Smooth muscle cell (in vitro differentiated cells): ENCODE measurements at regions not wholly inside any gene's neighbourhood (a gene's known extent, or its start where the extent isn't known, plus 50 kb on each side); places are given as distances from the start of the nearest gene placed in this dataset.

Experiments used
- DNase-seq: peaks from one replicate; lab custom pipeline; 2025; ENCODE audit not compliant: unreplicated experiment; lab: John Stamatoyannopoulos, UW
- H2AFZ ChIP-seq: fragments of 200-600 bp; sonication (generic); 2 replicates; pipeline ENCODE4 v1.6.0; 2016; ENCODE audit warnings: antibody characterized with exemption, low read depth, mild to moderate bottlenecking
- H3F3A ChIP-seq: fragments of 200-600 bp; sonication (generic); 2 replicates; pipeline ENCODE4 v1.6.0; 2017; ENCODE audit warnings: antibody characterized with exemption, low read depth
- H3K27ac ChIP-seq: fragments of 200-600 bp; sonication (generic); 2 replicates; pipeline ENCODE4 v1.5.1; 2016; ENCODE audit warnings: low read depth, mild to moderate bottlenecking
- H3K27me3 ChIP-seq: fragments of 200-600 bp; sonication (generic); 2 replicates; pipeline ENCODE4 v1.6.1; 2016; ENCODE audit warnings: low read depth, mild to moderate bottlenecking
- H3K36me3 ChIP-seq: fragments of 200-600 bp; sonication (generic); 2 replicates; pipeline ENCODE4 v1.5.1; 2016; ENCODE audit warnings: low read depth
- H3K4me1 ChIP-seq: fragments of 200-600 bp; sonication (generic); 2 replicates; pipeline ENCODE4 v1.5.1; 2016; ENCODE audit warnings: low read depth
- H3K4me2 ChIP-seq: fragments of 200-600 bp; sonication (generic); 2 replicates; pipeline ENCODE4 v1.6.0; 2016; ENCODE audit warnings: mild to moderate bottlenecking
- H3K4me3 ChIP-seq: fragments of 200-600 bp; sonication (generic); 2 replicates; pipeline ENCODE4 v1.5.1; 2016; ENCODE audit warnings: mild to moderate bottlenecking
- H3K79me2 ChIP-seq: fragments of 200-600 bp; sonication (generic); 2 replicates; pipeline ENCODE4 v1.6.0; 2016; ENCODE audit warnings: low read depth, mild to moderate bottlenecking
- H3K9ac ChIP-seq: fragments of 200-600 bp; sonication (generic); 2 replicates; pipeline ENCODE4 v1.6.0; 2016; ENCODE audit warnings: low read depth
- H3K9me3 ChIP-seq: fragments of 200-600 bp; sonication (generic); replicated peaks from 2 replicates; pipeline ENCODE4 v1.5.1; 2016; ENCODE audit warnings: low read depth
- H4K20me1 ChIP-seq: fragments of 200-600 bp; sonication (generic); 2 replicates; pipeline ENCODE4 v1.6.0; 2016; ENCODE audit warnings: low read depth
- CTCF ChIP-seq: fragments of 200-600 bp; sonication (generic); IDR thresholded peaks from 2 replicates; pipeline ENCODE4 v1.5.1; 2017; ENCODE audit warnings: borderline replicate concordance, mild to moderate bottlenecking, antibody characterized with exemption; ENCODE audit not compliant: insufficient read depth, poor library complexity, severe bottlenecking
- WGBS: methylation state at CpG from one replicate; pipeline ENCODE4 v1.1.7; 2016; ENCODE audit warnings: low lambda C conversion rate; 5-methylcytosine and 5-hydroxymethylcytosine counted together

- H4K20me1 ChIP-seq: no peaks in the 10 kb centered on the region
- H3K27me3 ChIP-seq: no peaks in the 10 kb centered on the region
- H3K79me2 ChIP-seq: no peaks in the 10 kb centered on the region
- WGBS: 78% methylated on average over 5 of the region's 5 CpGs
- no peak overlapping the region for H2AFZ ChIP-seq
- H3K9ac ChIP-seq: no peak overlapping the region
- H3K9me3 ChIP-seq: no peaks in the 10 kb centered on the region
- no peak for DNase-seq
- no peaks in the 10 kb centered on the region for H3K4me1 ChIP-seq
- H3K4me2 ChIP-seq: no peak overlapping the region
- no peaks in the 10 kb centered on the region for H3F3A ChIP-seq
- TF ChIP-seq CTCF: no peak
- H3K4me3 ChIP-seq: no peak overlapping the region
- H3K36me3 ChIP-seq: no peaks in the 10 kb centered on the region
- H3K27ac ChIP-seq: no peak overlapping the region
Observed at GRCh38 chr13:104567114-104567513, 1500.9 kb upstream of the SLC10A2 start.

- Histone ChIP-seq H2AFZ (no peak overlapping the region), H3F3A (no peaks in the 10 kb centered on the region), H3K79me2 (no peaks in the 10 kb centered on the region), H3K4me1 (no peaks in the 10 kb centered on the region), H3K9ac (no peak overlapping the region), H3K9me3 (no peaks in the 10 kb centered on the region), H4K20me1 (no peaks in the 10 kb centered on the region), H3K27me3 (no peaks in the 10 kb centered on the region), H3K27ac (no peak overlapping the region), H3K4me2 (no peak overlapping the region), H3K36me3 (no peaks in the 10 kb centered on the region), H3K4me3 (no peak overlapping the region)
- no peak for TF ChIP-seq CTCF
- no peak for DNase-seq
- 93% methylated on average over 4 of the region's 4 CpGs for WGBS
Observed at GRCh38 chr13:104565888-104566287, 1499.7 kb upstream of the SLC10A2 start.

GRCh38 chr13:104553896-104554295 is 1487.7 kb upstream of the SLC10A2 start:
- H3K27me3 ChIP-seq: no peaks in the 10 kb centered on the region
- H3F3A ChIP-seq: no peaks in the 10 kb centered on the region
- no peak for DNase-seq
- no peak overlapping the region for H3K27ac ChIP-seq
- H3K4me3 ChIP-seq: no peak overlapping the region
- no peaks in the 10 kb centered on the region for H4K20me1 ChIP-seq
- no peak overlapping the region for H3K4me2 ChIP-seq
- no peak for TF ChIP-seq CTCF
- H3K9ac ChIP-seq: no peak overlapping the region
- H3K4me1 ChIP-seq: no peaks in the 10 kb centered on the region
- no peaks in the 10 kb centered on the region for H3K36me3 ChIP-seq
- H3K79me2 ChIP-seq: no peaks in the 10 kb centered on the region
- 88% methylated on average over 1 of the region's 1 CpG for WGBS
- no peaks in the 10 kb centered on the region for H3K9me3 ChIP-seq
- no peak overlapping the region for H2AFZ ChIP-seq

- H2AFZ ChIP-seq: no peak overlapping the region
- no peaks in the 10 kb centered on the region for H3K79me2 ChIP-seq
- no peaks in the 10 kb centered on the region for H4K20me1 ChIP-seq
- H3K4me3 ChIP-seq: no peak overlapping the region
- 92% methylated on average over 3 of the region's 3 CpGs for WGBS
- TF ChIP-seq CTCF: no peak
- no peaks in the 10 kb centered on the region for H3F3A ChIP-seq
- no peak for DNase-seq
- H3K27ac ChIP-seq: no peak overlapping the region
- H3K36me3 ChIP-seq: no peaks in the 10 kb centered on the region
- no peaks in the 10 kb centered on the region for H3K27me3 ChIP-seq
- no peak overlapping the region for H3K4me2 ChIP-seq
- no peaks in the 10 kb centered on the region for H3K9me3 ChIP-seq
- no peak overlapping the region for H3K9ac ChIP-seq
- no peaks in the 10 kb centered on the region for H3K4me1 ChIP-seq
Observed at GRCh38 chr13:104553186-104553585, 1487.0 kb upstream of the SLC10A2 start.
